ENCODE measurements at regions not wholly inside any gene's neighbourhood (a gene's known extent, or its start where the extent isn't known, plus 50 kb on each side); places are given as distances from the start of the nearest gene placed in this dataset.

DNA sequence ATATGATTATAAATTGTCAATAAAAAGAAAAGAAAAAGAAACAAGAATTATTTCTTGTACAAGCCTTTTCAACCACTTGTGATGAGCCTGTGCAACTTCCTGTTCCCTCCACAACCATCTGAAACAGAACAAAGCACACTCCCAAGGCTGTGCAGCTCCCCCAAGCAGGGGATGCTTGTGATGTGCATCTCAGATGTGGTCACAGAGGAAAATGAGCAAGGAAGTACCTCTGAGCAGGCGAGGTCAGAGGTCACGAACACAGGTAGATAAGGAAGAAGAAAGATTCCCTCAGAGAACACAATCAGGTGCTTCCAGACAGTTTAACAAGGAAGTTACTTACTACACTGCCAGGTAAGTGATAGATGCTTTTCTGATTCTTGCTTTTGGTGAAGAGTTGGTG, 274.8 kb upstream of the SLC39A10 start:
- ATAC-seq = no peak
- Histone ChIP-seq H3K9ac (ENCODE audit: low read length) (no peak overlapping the region), H3K4me3 (ENCODE audit: low read length) (no peak overlapping the region), H3F3A (ENCODE audit: low read length, unreplicated experiment) (no peaks in the 10 kb centered on the region), H3K9me3 (ENCODE audit: low read length) (no peaks in the 10 kb centered on the region), H3K79me2 (ENCODE audit: low read length) (no peaks in the 10 kb centered on the region), H3K4me2 (ENCODE audit: low read length) (no peak overlapping the region), H3K27ac (ENCODE audit: low read length) (no peak overlapping the region), H4K20me1 (ENCODE audit: low read length) (no peaks in the 10 kb centered on the region), H3K4me1 (ENCODE audit: insufficient read depth, low read length) (no peaks in the 10 kb centered on the region), H2AFZ (ENCODE audit: low read length) (no peak overlapping the region), H3K36me3 (ENCODE audit: low read depth, low read length) (no peaks in the 10 kb centered on the region), H3K9me2 (replicated peaks; ENCODE audit: low read length) (no peaks in the 10 kb centered on the region), H3K27me3 (ENCODE audit: low read length) (no peaks in the 10 kb centered on the region)
- intact Hi-C loops (cut with micrococcal nuclease) = no loop called here
- no peak for DNase-seq
- CTCF ChIA-PET = no interaction called here
- TF ChIP-seq, protein P1, sequence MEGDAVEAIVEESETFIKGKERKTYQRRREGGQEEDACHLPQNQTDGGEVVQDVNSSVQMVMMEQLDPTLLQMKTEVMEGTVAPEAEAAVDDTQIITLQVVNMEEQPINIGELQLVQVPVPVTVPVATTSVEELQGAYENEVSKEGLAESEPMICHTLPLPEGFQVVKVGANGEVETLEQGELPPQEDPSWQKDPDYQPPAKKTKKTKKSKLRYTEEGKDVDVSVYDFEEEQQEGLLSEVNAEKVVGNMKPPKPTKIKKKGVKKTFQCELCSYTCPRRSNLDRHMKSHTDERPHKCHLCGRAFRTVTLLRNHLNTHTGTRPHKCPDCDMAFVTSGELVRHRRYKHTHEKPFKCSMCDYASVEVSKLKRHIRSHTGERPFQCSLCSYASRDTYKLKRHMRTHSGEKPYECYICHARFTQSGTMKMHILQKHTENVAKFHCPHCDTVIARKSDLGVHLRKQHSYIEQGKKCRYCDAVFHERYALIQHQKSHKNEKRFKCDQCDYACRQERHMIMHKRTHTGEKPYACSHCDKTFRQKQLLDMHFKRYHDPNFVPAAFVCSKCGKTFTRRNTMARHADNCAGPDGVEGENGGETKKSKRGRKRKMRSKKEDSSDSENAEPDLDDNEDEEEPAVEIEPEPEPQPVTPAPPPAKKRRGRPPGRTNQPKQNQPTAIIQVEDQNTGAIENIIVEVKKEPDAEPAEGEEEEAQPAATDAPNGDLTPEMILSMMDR (conservative IDR thresholded peaks at IDR 0.05; ENCODE audit: low read depth, low read length) = no peak
- TF ChIP-seq EZH2phosphoT487 (IDR thresholded peaks at IDR 0.05; ENCODE audit: borderline replicate concordance, low read length) (no peak), EZH2 (IDR thresholded peaks at IDR 0.05; ENCODE audit: low read length, unreplicated experiment) (no peak)
- POLR2A ChIA-PET (ENCODE audit: unreplicated experiment) = no interaction called here
- BruUV-seq (replicated peaks) = no TSS peak

DNA sequence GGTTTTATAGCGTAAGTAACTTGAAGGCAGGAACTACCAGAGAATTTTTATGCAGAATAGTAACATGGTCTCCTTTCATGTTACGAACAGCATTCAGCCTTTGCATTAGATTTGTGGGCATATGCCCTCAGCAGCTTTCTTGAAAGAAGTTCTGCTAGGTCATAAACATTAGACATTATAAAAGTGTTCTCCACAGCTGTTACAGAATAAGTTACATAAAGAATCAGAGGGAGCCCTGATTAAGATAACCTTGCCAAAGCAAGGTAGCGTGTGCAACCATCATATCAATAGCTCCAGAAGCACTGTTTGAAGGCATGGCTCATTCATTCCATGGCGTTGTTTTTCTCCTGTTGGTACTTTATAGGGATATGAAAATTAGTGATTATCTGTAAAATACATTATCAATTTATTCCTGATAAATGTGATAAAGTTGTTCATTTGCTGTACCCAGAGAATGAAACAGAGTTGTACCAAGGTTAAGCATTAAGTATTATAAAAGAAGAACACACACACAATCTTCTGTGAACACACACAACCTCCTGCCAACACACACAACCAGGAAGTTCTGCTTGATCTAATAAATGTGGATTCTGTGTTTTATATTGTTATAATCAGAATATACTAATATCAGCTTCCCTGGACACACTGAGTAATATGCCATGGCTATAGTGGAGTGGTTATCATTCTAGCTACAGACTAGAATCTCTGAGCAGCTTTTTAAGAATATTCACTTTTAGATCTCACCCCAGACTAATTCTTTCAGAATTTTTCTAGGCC, 286.7 kb upstream of the SLC39A10 start:
- Histone ChIP-seq H3K9ac (ENCODE audit: low read length) (no peak overlapping the region), H3F3A (ENCODE audit: low read length, unreplicated experiment) (no peaks in the 10 kb centered on the region), H3K4me3 (ENCODE audit: low read length) (no peak overlapping the region), H3K9me2 (replicated peaks; ENCODE audit: low read length) (no peaks in the 10 kb centered on the region), H3K9me3 (ENCODE audit: low read length) (0 out of 2 replicates have a peak, but pooled peaks cover 3% of the 10 kb centered on the region), H2AFZ (ENCODE audit: low read length) (no peak overlapping the region), H3K27ac (ENCODE audit: low read length) (no peak overlapping the region), H3K27me3 (ENCODE audit: low read length) (no peaks in the 10 kb centered on the region), H3K36me3 (ENCODE audit: low read depth, low read length) (no peaks in the 10 kb centered on the region), H3K79me2 (ENCODE audit: low read length) (no peaks in the 10 kb centered on the region), H3K4me1 (ENCODE audit: insufficient read depth, low read length) (0 out of 2 replicates have a peak, but pooled peaks cover under 1% of the 10 kb centered on the region), H3K4me2 (ENCODE audit: low read length) (no peak overlapping the region), H4K20me1 (ENCODE audit: low read length) (no peaks in the 10 kb centered on the region)
- intact Hi-C loops (cut with micrococcal nuclease) = no loop called here
- TF ChIP-seq, protein P1 (conservative IDR thresholded peaks at IDR 0.05; ENCODE audit: low read depth, low read length) = no peak
- TF ChIP-seq EZH2 (IDR thresholded peaks at IDR 0.05; ENCODE audit: low read length, unreplicated experiment) = no peak
- TF ChIP-seq EZH2phosphoT487 (IDR thresholded peaks at IDR 0.05; ENCODE audit: borderline replicate concordance, low read length) = no peak
- ChIA-PET CTCF (no interaction called here), POLR2A (ENCODE audit: unreplicated experiment) (no interaction called here)
- BruUV-seq (replicated peaks) = no TSS peak
- ATAC-seq (no peak), DNase-seq (no peak)

GRCh38 chr2:195369218-195369587, 287.8 kb upstream of the SLC39A10 start:
- Histone ChIP-seq H4K20me1 (ENCODE audit: low read length) (no peaks in the 10 kb centered on the region), H3F3A (ENCODE audit: low read length, unreplicated experiment) (peaks cover 4% of the 10 kb centered on the region), H3K36me3 (ENCODE audit: low read depth, low read length) (peaks cover 3% of the 10 kb centered on the region; the same call in 1 of the 2 replicates), H3K4me1 (ENCODE audit: insufficient read depth, low read length) (peaks cover 12% of the 10 kb centered on the region), H3K9ac (ENCODE audit: low read length) (no peak overlapping the region), H2AFZ (ENCODE audit: low read length) (no peak overlapping the region), H3K27ac (ENCODE audit: low read length) (no peak overlapping the region), H3K79me2 (ENCODE audit: low read length) (no peaks in the 10 kb centered on the region), H3K9me3 (ENCODE audit: low read length) (peaks cover 11% of the 10 kb centered on the region; the same call in 1 of the 2 replicates), H3K9me2 (replicated peaks; ENCODE audit: low read length) (no peaks in the 10 kb centered on the region), H3K27me3 (ENCODE audit: low read length) (no peaks in the 10 kb centered on the region), H3K4me2 (ENCODE audit: low read length) (no peak overlapping the region), H3K4me3 (ENCODE audit: low read length) (no peak overlapping the region)
- ATAC-seq (no peak), DNase-seq (no peak)
- CTCF ChIA-PET = no interaction called here
- intact Hi-C loops (cut with micrococcal nuclease) = no loop called here
- POLR2A ChIA-PET (ENCODE audit: unreplicated experiment) = no interaction called here
- TF ChIP-seq, protein P1 (conservative IDR thresholded peaks at IDR 0.05; ENCODE audit: low read depth, low read length) = no peak
- TF ChIP-seq EZH2phosphoT487 (IDR thresholded peaks at IDR 0.05; ENCODE audit: borderline replicate concordance, low read length) = no peak
- TF ChIP-seq EZH2 (IDR thresholded peaks at IDR 0.05; ENCODE audit: low read length, unreplicated experiment) = no peak
- BruUV-seq (replicated peaks) = no TSS peak
